VCaP (cell line): ENCODE measurements at regions not wholly inside any gene's neighbourhood (a gene's known extent, or its start where the extent isn't known, plus 50 kb on each side); places are given as distances from the start of the nearest gene placed in this dataset.

Experiments used
- H3K27ac ChIP-seq: fragments of 450-650 bp; 2 replicates; pipeline ENCODE4 v1.5.1; 2017
- CTCF ChIP-seq: fragments of 450-650 bp; conservative IDR thresholded peaks from 2 replicates; pipeline ENCODE4 v1.5.1; 2017; ENCODE audit warnings: mild to moderate bottlenecking, moderate library complexity

- H3K27ac ChIP-seq = no peak overlapping the region
- no peak for TF ChIP-seq CTCF
Measured at GRCh38 chr6:147734151-147734550, 225.7 kb downstream of the SAMD5 start.

GRCh38 chr6:147735924-147736323 lies 227.4 kb downstream of the SAMD5 start:
- H3K27ac ChIP-seq = no peak overlapping the region
- TF ChIP-seq CTCF = no peak

DNA sequence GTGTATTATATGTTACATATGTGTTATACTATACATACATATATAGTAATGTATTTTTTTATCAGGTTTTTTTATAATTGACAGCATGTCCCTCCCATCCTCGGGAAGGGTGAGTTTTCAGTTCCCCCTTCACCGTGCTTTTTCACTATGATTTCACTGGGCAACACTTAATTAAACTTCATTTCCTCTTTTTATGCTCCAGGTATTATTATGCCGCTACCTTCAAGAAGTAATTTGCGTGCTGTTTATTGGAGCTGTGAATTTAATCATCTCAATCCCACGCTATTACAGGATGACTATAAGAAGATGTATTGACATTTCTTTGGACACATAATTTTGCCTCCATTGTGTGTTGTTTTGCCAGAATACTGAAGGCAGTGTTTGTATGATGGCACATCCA lies 228.6 kb downstream of the SAMD5 start:
- no peak for TF ChIP-seq CTCF
- H3K27ac ChIP-seq = no peak overlapping the region

GRCh38 chr6:147738099-147738498 lies 229.6 kb downstream of the SAMD5 start:
- H3K27ac ChIP-seq = peak overlapping the region; percentile 21
- TF ChIP-seq CTCF = no peak

DNA sequence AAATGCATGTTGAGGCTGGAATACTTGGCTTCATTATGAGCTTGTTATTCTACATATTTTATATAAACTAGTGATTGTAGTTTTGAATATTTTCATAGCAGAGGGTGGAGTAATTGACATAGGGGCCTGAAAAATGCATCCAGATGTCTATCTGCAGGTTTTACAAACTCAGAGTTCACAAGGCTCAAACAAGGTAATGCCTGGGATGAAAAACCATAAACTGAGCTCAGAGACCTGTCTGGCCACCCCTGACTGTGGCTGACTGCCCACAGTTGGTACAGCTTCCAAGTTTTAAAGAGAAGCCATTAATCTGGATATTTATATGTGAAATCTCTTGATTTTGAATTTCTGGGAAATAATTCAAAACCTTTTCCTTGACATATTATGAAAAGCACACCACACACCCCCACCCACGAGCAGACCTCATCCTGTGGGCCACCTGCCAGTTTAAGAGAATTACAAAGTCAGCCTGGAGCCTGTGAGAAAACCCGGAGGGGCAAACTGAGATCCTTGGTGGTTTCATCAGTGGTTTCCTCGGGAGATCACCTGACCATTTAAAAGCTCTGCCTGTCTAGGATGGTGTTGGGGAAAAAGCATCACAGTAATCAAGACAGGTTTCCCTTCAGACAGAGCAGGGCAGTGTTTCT lies 230.1 kb downstream of the SAMD5 start:
- TF ChIP-seq CTCF = no peak

DNA sequence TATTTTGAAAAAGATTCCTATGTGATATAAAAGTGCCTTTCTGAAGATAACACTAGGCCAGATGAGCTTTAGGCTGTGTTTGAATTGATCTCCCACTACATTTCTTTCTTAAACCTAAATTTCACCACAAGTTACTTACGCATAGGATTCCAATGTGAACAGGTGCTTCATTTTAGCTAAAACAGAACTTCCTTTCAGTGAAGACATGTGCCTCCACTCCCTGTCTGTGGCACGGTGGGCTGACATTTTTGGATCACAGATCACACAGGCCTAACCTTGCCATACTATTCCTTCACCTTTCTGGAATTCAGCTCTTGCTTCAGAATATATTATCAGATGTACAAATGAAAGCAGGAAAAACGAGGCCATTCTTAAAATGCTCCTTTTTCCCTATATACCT lies 231.8 kb downstream of the SAMD5 start:
- no peak for TF ChIP-seq CTCF
- no peak overlapping the region for H3K27ac ChIP-seq

More for the DNA sequence above, 230.1 kb downstream of the SAMD5 start:
- H3K27ac ChIP-seq = peak overlapping the region; percentile 34

DNA sequence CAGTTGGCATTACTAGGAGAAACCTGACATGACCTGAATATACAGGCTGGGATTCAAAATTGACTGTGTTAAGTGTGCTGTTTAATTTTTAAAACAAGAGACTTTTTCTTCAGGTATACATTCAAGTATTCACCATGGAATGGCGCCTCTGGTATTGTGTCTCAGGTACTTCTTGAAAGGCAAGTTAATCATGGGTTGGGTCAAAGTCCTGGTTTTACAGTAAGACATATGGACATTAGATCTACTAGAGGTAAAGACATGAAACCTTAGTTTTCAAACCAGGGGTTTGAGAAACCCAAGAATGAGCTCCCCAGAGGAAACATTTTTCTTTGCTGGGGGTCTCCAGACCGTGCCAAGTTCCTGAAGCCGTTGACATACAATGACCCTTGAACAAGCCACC lies 232.4 kb downstream of the SAMD5 start:
- no peak for TF ChIP-seq CTCF
- no peak overlapping the region for H3K27ac ChIP-seq
